ENCODE measurements at regions not wholly inside any gene's neighbourhood (a gene's known extent, or its start where the extent isn't known, plus 50 kb on each side); places are given as distances from the start of the nearest gene placed in this dataset.
A peak's percentile ranks its signal among the peaks of the same experiment; 100 is the strongest.

DNA sequence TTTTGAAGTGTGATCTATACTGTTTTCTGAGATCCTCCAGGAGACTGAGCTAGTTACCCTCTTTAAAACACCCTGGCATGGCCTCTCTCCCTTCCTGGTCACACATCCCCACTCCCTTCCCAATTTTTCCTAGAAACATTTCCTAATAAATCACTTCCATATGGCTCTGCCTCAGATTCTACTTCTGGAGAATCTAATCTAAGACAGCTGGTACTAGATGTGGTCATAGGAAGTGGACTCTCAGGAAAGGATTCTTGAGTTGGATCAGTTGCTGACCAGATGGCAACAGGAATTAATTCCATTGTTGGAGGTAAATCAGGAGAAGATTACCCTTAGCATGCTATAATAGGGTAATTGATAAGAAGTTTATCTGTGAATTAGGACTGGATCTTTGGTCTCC lies 310.5 kb downstream of the SATB2 start:
- no peak for DNase-seq
- H3K27ac ChIP-seq (ENCODE audit: low read depth, low read length), result no peak overlapping the region
- no peak overlapping the region for H4K5ac ChIP-seq (ENCODE audit: low read length)
- no peak overlapping the region for H3K4ac ChIP-seq (ENCODE audit: low read depth, low read length)
- H3K27me3 ChIP-seq (ENCODE audit: insufficient read depth, low read length, poor library complexity), result no peaks in the 10 kb centered on the region
- no peak overlapping the region for H3K9ac ChIP-seq (ENCODE audit: low read length)
- H3K36me3 ChIP-seq (ENCODE audit: control insufficient read depth, insufficient read depth, low read length), result no peaks in the 10 kb centered on the region
- H3K4me3 ChIP-seq (ENCODE audit: low read length), result no peak overlapping the region
- H3K18ac ChIP-seq (ENCODE audit: low read length), result no peak overlapping the region
- no peaks in the 10 kb centered on the region for H3K4me1 ChIP-seq (ENCODE audit: control insufficient read depth, low read depth, low read length)
- no peak overlapping the region for H4K8ac ChIP-seq (ENCODE audit: low read depth, low read length)
- no peak overlapping the region for H3K4me2 ChIP-seq (ENCODE audit: low read length)
- no peak overlapping the region for H2BK5ac ChIP-seq (ENCODE audit: low read length)
- no peaks in the 10 kb centered on the region for H3K79me2 ChIP-seq (ENCODE audit: control insufficient read depth, insufficient read depth, low read length)
- H3K23ac ChIP-seq (ENCODE audit: low read length), result no peak overlapping the region
- no peaks in the 10 kb centered on the region for H3K79me1 ChIP-seq (ENCODE audit: low read length)
- H2AK5ac ChIP-seq (ENCODE audit: low read length), result no peak overlapping the region
- no peak overlapping the region for H2BK15ac ChIP-seq (replicated peaks; ENCODE audit: low read depth)
- no peak overlapping the region for H3K56ac ChIP-seq (ENCODE audit: low read length)
- peak overlapping the region; percentile 39 for H2BK120ac ChIP-seq (ENCODE audit: low read depth, low read length)

DNA sequence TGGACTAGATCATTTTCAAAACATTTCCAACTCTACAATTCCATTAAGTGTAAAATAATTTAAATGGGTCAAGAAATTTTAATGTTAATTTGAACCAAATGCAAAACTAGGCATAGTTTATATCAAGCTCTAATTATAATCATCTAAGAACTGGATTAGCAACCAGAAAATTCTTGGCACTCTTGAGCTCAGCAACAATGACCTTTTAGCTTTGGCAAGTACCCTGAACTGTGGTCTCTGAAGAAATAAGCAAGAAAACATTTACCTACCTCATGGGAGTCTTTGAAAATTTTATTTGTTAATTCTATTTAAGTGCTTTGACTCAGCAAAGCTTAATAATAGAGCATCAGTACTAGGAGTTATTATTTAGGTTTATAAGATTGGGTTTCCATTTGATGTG lies 313.2 kb downstream of the SATB2 start:
- H3K36me3 ChIP-seq (ENCODE audit: control insufficient read depth, insufficient read depth, low read length), result no peaks in the 10 kb centered on the region
- no peaks in the 10 kb centered on the region for H3K27me3 ChIP-seq (ENCODE audit: insufficient read depth, low read length, poor library complexity)
- H3K27ac ChIP-seq (ENCODE audit: low read depth, low read length), result no peak overlapping the region
- no peak overlapping the region for H4K5ac ChIP-seq (ENCODE audit: low read length)
- H2BK15ac ChIP-seq (replicated peaks; ENCODE audit: low read depth), result no peak overlapping the region
- no peak overlapping the region for H3K56ac ChIP-seq (ENCODE audit: low read length)
- H4K8ac ChIP-seq (ENCODE audit: low read depth, low read length), result no peak overlapping the region
- H3K4me2 ChIP-seq (ENCODE audit: low read length), result no peak overlapping the region
- H2BK5ac ChIP-seq (ENCODE audit: low read length), result no peak overlapping the region
- no peaks in the 10 kb centered on the region for H3K79me2 ChIP-seq (ENCODE audit: control insufficient read depth, insufficient read depth, low read length)
- no peak for DNase-seq
- no peak overlapping the region for H3K4ac ChIP-seq (ENCODE audit: low read depth, low read length)
- H2BK120ac ChIP-seq (ENCODE audit: low read depth, low read length), result no peak overlapping the region
- H2AK5ac ChIP-seq (ENCODE audit: low read length), result no peak overlapping the region
- no peaks in the 10 kb centered on the region for H3K4me1 ChIP-seq (ENCODE audit: control insufficient read depth, low read depth, low read length)
- no peak overlapping the region for H3K9ac ChIP-seq (ENCODE audit: low read length)
- no peak overlapping the region for H3K18ac ChIP-seq (ENCODE audit: low read length)
- no peak overlapping the region for H3K23ac ChIP-seq (ENCODE audit: low read length)
- no peak overlapping the region for H3K4me3 ChIP-seq (ENCODE audit: low read length)
- H3K79me1 ChIP-seq (ENCODE audit: low read length), result no peaks in the 10 kb centered on the region

DNA sequence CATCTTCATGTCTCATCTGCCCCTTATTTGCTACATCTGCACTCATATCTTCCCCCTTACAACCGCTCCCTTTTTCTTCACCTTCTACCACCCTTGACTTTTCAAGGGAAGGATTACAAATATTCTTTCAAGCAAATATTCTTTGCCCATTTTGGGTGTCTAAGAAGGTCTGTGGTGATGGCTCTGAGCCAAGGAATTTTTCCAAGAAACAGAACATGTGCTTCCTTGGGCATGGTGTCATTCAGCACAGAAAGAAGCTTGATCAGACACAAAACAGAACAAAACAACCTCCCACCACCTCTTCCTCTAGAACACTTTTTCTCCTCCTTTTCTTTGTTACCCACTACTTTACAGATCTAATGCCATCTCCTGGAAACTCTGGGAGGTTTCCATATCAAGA lies 313.7 kb downstream of the SATB2 start:
- no peaks in the 10 kb centered on the region for H3K4me1 ChIP-seq (ENCODE audit: control insufficient read depth, low read depth, low read length)
- H3K27ac ChIP-seq (ENCODE audit: low read depth, low read length), result no peak overlapping the region
- no peaks in the 10 kb centered on the region for H3K79me2 ChIP-seq (ENCODE audit: control insufficient read depth, insufficient read depth, low read length)
- H3K4me2 ChIP-seq (ENCODE audit: low read length), result no peak overlapping the region
- no peak overlapping the region for H3K4ac ChIP-seq (ENCODE audit: low read depth, low read length)
- WGBS (ENCODE audit: extremely low coverage, insufficient coverage, low lambda C conversion rate), result no CpG with 5 or more reads among the region's 1 CpG
- no peaks in the 10 kb centered on the region for H3K27me3 ChIP-seq (ENCODE audit: insufficient read depth, low read length, poor library complexity)
- H3K23ac ChIP-seq (ENCODE audit: low read length), result no peak overlapping the region
- no peak overlapping the region for H2BK15ac ChIP-seq (replicated peaks; ENCODE audit: low read depth)
- H2BK5ac ChIP-seq (ENCODE audit: low read length), result no peak overlapping the region
- no peak overlapping the region for H2AK5ac ChIP-seq (ENCODE audit: low read length)
- DNase-seq, result no peak
- no peaks in the 10 kb centered on the region for H3K79me1 ChIP-seq (ENCODE audit: low read length)
- H3K36me3 ChIP-seq (ENCODE audit: control insufficient read depth, insufficient read depth, low read length), result no peaks in the 10 kb centered on the region
- H4K8ac ChIP-seq (ENCODE audit: low read depth, low read length), result no peak overlapping the region
- H3K9ac ChIP-seq (ENCODE audit: low read length), result no peak overlapping the region
- H3K18ac ChIP-seq (ENCODE audit: low read length), result no peak overlapping the region
- H4K5ac ChIP-seq (ENCODE audit: low read length), result no peak overlapping the region
- no peak overlapping the region for H2BK120ac ChIP-seq (ENCODE audit: low read depth, low read length)
- H3K4me3 ChIP-seq (ENCODE audit: low read length), result no peak overlapping the region
- H3K56ac ChIP-seq (ENCODE audit: low read length), result no peak overlapping the region

DNA sequence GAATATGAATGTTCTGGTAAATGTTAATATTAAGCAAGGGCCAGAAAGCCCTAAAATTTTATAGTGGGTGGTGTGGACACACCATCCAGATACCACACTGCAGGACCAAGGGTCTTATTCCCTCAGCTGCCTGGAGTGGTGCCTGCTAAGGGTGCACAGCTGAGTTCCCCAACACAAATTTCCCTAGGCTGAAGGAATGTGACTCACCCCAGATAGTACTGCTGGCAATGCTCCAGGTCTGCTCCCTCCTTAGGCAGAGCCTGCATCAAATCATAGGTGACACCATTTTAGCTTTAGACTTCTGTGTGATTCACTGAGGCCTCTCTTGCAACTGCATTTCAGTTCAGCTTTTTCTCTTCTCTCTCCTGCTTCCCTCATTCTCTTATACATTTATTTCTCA lies 321.1 kb downstream of the SATB2 start:
- Histone ChIP-seq H3K18ac (ENCODE audit: low read length) (no peak overlapping the region), H3K27ac (ENCODE audit: low read depth, low read length) (no peak overlapping the region), H3K56ac (ENCODE audit: low read length) (no peak overlapping the region), H3K9ac (ENCODE audit: low read length) (no peak overlapping the region), H4K8ac (ENCODE audit: low read depth, low read length) (no peak overlapping the region), H4K5ac (ENCODE audit: low read length) (no peak overlapping the region), H3K4me2 (ENCODE audit: low read length) (no peak overlapping the region), H3K4ac (ENCODE audit: low read depth, low read length) (no peak overlapping the region), H3K27me3 (ENCODE audit: insufficient read depth, low read length, poor library complexity) (no peaks in the 10 kb centered on the region), H2BK5ac (ENCODE audit: low read length) (no peak overlapping the region), H3K36me3 (ENCODE audit: control insufficient read depth, insufficient read depth, low read length) (no peaks in the 10 kb centered on the region), H2BK120ac (ENCODE audit: low read depth, low read length) (no peak overlapping the region), H3K4me3 (ENCODE audit: low read length) (no peak overlapping the region), H3K23ac (ENCODE audit: low read length) (no peak overlapping the region), H3K79me2 (ENCODE audit: control insufficient read depth, insufficient read depth, low read length) (no peaks in the 10 kb centered on the region), H2BK15ac (replicated peaks; ENCODE audit: low read depth) (no peak overlapping the region), H3K4me1 (ENCODE audit: control insufficient read depth, low read depth, low read length) (no peaks in the 10 kb centered on the region), H3K79me1 (ENCODE audit: low read length) (no peaks in the 10 kb centered on the region), H2AK5ac (ENCODE audit: low read length) (no peak overlapping the region)
- DNase-seq, result no peak

DNA sequence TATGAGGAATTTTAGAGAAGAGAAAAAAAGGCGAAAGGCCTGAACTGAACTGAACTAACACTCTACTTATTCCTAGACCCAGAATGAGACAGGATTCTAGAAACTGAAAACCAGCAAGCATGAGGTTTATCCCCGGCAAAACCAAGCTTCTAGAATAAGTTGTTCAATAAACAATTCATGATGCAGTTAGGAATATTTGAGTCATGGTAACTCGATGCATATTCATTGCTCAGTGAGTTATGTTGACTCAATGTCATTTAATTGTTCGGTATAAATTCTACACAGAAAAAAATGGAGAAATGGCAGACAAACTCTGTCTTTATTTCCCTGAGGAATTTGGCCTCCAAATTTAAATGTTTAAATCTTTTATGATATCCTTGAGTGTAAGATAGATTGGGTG lies 321.5 kb downstream of the SATB2 start:
- Histone ChIP-seq H3K18ac (ENCODE audit: low read length) (no peak overlapping the region), H3K4ac (ENCODE audit: low read depth, low read length) (no peak overlapping the region), H3K27ac (ENCODE audit: low read depth, low read length) (no peak overlapping the region), H3K23ac (ENCODE audit: low read length) (no peak overlapping the region), H3K56ac (ENCODE audit: low read length) (no peak overlapping the region), H3K4me2 (ENCODE audit: low read length) (no peak overlapping the region), H3K4me3 (ENCODE audit: low read length) (no peak overlapping the region), H2BK120ac (ENCODE audit: low read depth, low read length) (no peak overlapping the region), H4K8ac (ENCODE audit: low read depth, low read length) (no peak overlapping the region), H3K36me3 (ENCODE audit: control insufficient read depth, insufficient read depth, low read length) (no peaks in the 10 kb centered on the region), H2BK15ac (replicated peaks; ENCODE audit: low read depth) (no peak overlapping the region), H3K27me3 (ENCODE audit: insufficient read depth, low read length, poor library complexity) (no peaks in the 10 kb centered on the region), H3K79me1 (ENCODE audit: low read length) (no peaks in the 10 kb centered on the region), H3K9ac (ENCODE audit: low read length) (no peak overlapping the region), H4K5ac (ENCODE audit: low read length) (no peak overlapping the region), H3K79me2 (ENCODE audit: control insufficient read depth, insufficient read depth, low read length) (no peaks in the 10 kb centered on the region), H2BK5ac (ENCODE audit: low read length) (no peak overlapping the region), H2AK5ac (ENCODE audit: low read length) (no peak overlapping the region), H3K4me1 (ENCODE audit: control insufficient read depth, low read depth, low read length) (no peaks in the 10 kb centered on the region)
- WGBS (ENCODE audit: extremely low coverage, insufficient coverage, low lambda C conversion rate), result no CpG with 5 or more reads among the region's 4 CpGs
- DNase-seq, result no peak

DNA sequence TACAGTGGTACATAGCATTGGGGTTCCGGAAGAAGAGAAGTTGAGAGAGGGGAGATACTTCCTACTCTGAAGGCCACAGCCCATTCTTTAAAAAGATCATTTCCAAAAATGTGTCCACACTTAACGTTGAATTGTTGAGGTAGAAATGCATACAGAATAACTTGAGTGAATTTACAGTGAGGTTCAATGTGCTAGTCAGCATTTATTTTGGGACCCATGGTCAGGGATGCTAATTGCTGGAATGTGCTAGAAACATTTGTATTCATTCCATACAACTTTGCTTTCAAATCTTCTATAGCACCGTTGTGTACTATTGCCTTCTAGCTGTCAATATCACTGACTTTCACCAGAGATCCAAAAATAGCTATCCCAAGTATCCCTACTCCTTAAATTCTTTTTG lies 325.9 kb downstream of the SATB2 start:
- Histone ChIP-seq H3K18ac (ENCODE audit: low read length) (no peak overlapping the region), H3K4me2 (ENCODE audit: low read length) (no peak overlapping the region), H3K27me3 (ENCODE audit: insufficient read depth, low read length, poor library complexity) (no peaks in the 10 kb centered on the region), H2BK120ac (ENCODE audit: low read depth, low read length) (no peak overlapping the region), H4K5ac (ENCODE audit: low read length) (no peak overlapping the region), H4K8ac (ENCODE audit: low read depth, low read length) (no peak overlapping the region), H3K4ac (ENCODE audit: low read depth, low read length) (no peak overlapping the region), H3K79me2 (ENCODE audit: control insufficient read depth, insufficient read depth, low read length) (no peaks in the 10 kb centered on the region), H2BK15ac (replicated peaks; ENCODE audit: low read depth) (no peak overlapping the region), H3K56ac (ENCODE audit: low read length) (no peak overlapping the region), H3K27ac (ENCODE audit: low read depth, low read length) (no peak overlapping the region), H3K36me3 (ENCODE audit: control insufficient read depth, insufficient read depth, low read length) (no peaks in the 10 kb centered on the region), H3K23ac (ENCODE audit: low read length) (no peak overlapping the region), H2BK5ac (ENCODE audit: low read length) (no peak overlapping the region), H3K79me1 (ENCODE audit: low read length) (no peaks in the 10 kb centered on the region), H3K4me1 (ENCODE audit: control insufficient read depth, low read depth, low read length) (no peaks in the 10 kb centered on the region), H3K4me3 (ENCODE audit: low read length) (no peak overlapping the region), H2AK5ac (ENCODE audit: low read length) (no peak overlapping the region), H3K9ac (ENCODE audit: low read length) (no peak overlapping the region)
- no peak for DNase-seq
- WGBS (ENCODE audit: extremely low coverage, insufficient coverage, low lambda C conversion rate), result no CpG with 5 or more reads among the region's 3 CpGs
